HL-60 (cell line): ENCODE measurements at regions not wholly inside any gene's neighbourhood (a gene's known extent, or its start where the extent isn't known, plus 50 kb on each side); places are given as distances from the start of the nearest gene placed in this dataset.

Experiments
- DNase-seq, 2 experiments: peaks; one replicate each; pipeline ENCODE4 v3.0.0-alpha.2; 2010 to 2020; ENCODE audit warnings: low read depth in 1 of 2, low spot score in 1 of 2
- H3K27ac ChIP-seq: fragments of 250-450 bp; sonication (Bioruptor Pico); replicated peaks from 2 replicates; pipeline ENCODE4 v1.5.1; 2020; ENCODE audit warnings: mild to moderate bottlenecking, moderate library complexity
- H3K27me3 ChIP-seq: fragments of 250-450 bp; sonication (Bioruptor Pico); 2 replicates; pipeline ENCODE4 v1.5.1; 2021; ENCODE audit warnings: mild to moderate bottlenecking, moderate library complexity; ENCODE audit not compliant: insufficient read depth, poor library complexity, severe bottlenecking
- H3K4me3 ChIP-seq: replicated peaks from 2 replicates; pipeline ENCODE4 v1.5.1; 2011; ENCODE audit warnings: mild to moderate bottlenecking, control low read depth, low read length; ENCODE audit not compliant: insufficient read depth
- CTCF ChIP-seq: IDR thresholded peaks from one replicate; pipeline ENCODE4 v1.5.1; 2011; ENCODE audit warnings: low read length, control low read depth, inconsistent platforms; ENCODE audit not compliant: insufficient read depth
- GABPA ChIP-seq: IDR thresholded peaks from 2 replicates; pipeline ENCODE4 v1.6.1; 2012; ENCODE audit warnings: low read depth
- POLR2AphosphoS5 ChIP-seq: IDR thresholded peaks from 2 replicates; pipeline ENCODE4 v1.6.1; 2012; ENCODE audit warnings: low read depth
- REST ChIP-seq: IDR thresholded peaks from 2 replicates; pipeline ENCODE4 v1.6.1; 2012; ENCODE audit warnings: low read depth; ENCODE audit not compliant: insufficient replicate concordance
- SPI1 ChIP-seq: IDR thresholded peaks from 2 replicates; pipeline ENCODE4 v1.6.1; 2012; ENCODE audit warnings: low read depth, mild to moderate bottlenecking, borderline replicate concordance

- TF ChIP-seq POLR2AphosphoS5 (no peak), REST (no peak)
- no peak for DNase-seq
- H3K27me3 ChIP-seq = no peaks in the 10 kb centered on the region
- H3K4me3 ChIP-seq = peak overlapping the region; percentile 44
- H3K27ac ChIP-seq = peak overlapping the region; percentile 97
Measured at GRCh38 chr6:26197636-26197932, 110.4 kb downstream of the HFE start.

- peak; percentile 44 to 45 for DNase-seq
- TF ChIP-seq CTCF (no peak), GABPA (no peak), REST (no peak), SPI1 (no peak), POLR2AphosphoS5 (peak; percentile 63; the same call in 1 of the 2 replicates)
- peak overlapping the region; percentile 44 for H3K4me3 ChIP-seq
- H3K27ac ChIP-seq = peak overlapping the region; percentile 97
- no peaks in the 10 kb centered on the region for H3K27me3 ChIP-seq
Measured at GRCh38 chr6:26197933-26198721, 110.9 kb downstream of the HFE start.

GRCh38 chr6:26198722-26199056 is 111.5 kb downstream of the HFE start:
- Histone ChIP-seq H3K4me3 (peak overlapping the region; percentile 44), H3K27me3 (no peaks in the 10 kb centered on the region), H3K27ac (peak overlapping the region; percentile 97)
- DNase-seq = no peak
- TF ChIP-seq CTCF = no peak
- TF ChIP-seq POLR2AphosphoS5 = peak; percentile 98

GRCh38 chr6:26199057-26199772 is 112.0 kb downstream of the HFE start:
- peak; percentile 83 to 89 for DNase-seq
- H3K27ac ChIP-seq = peak overlapping the region; percentile 97

More at GRCh38 chr6:26199057-26199772, 112.0 kb downstream of the HFE start:
- H3K4me3 ChIP-seq = peak overlapping the region; percentile 44
- H3K27me3 ChIP-seq = no peaks in the 10 kb centered on the region
- no peak for TF ChIP-seq SPI1
- TF ChIP-seq CTCF = no peak
- peak; percentile 85 for TF ChIP-seq POLR2AphosphoS5
